ENCODE measurements at regions not wholly inside any gene's neighbourhood (a gene's known extent, or its start where the extent isn't known, plus 50 kb on each side); places are given as distances from the start of the nearest gene placed in this dataset.

GRCh38 chr4:41318839-41319530 is 62.3 kb downstream of the UCHL1 start:
- DNase-seq (ENCODE audit: low spot score), result no peak

- no peak for DNase-seq (ENCODE audit: low spot score)
Observed at GRCh38 chr4:41319553-41319952, 62.8 kb downstream of the UCHL1 start.

- DNase-seq (ENCODE audit: low spot score), result no peak
Observed at GRCh38 chr4:41320278-41320677, 63.5 kb downstream of the UCHL1 start.

- no peak for DNase-seq (ENCODE audit: low spot score)
Observed at GRCh38 chr4:41320786-41321185, 64.1 kb downstream of the UCHL1 start.

GRCh38 chr4:41321216-41321945 is 64.7 kb downstream of the UCHL1 start:
- no peak for DNase-seq (ENCODE audit: low spot score)

GRCh38 chr4:41322617-41323016 is 65.9 kb downstream of the UCHL1 start:
- no peak for DNase-seq (ENCODE audit: low spot score)

GRCh38 chr4:41323179-41323578 is 66.5 kb downstream of the UCHL1 start:
- DNase-seq (ENCODE audit: low spot score), result no peak

GRCh38 chr4:41323706-41324105 is 67.0 kb downstream of the UCHL1 start:
- no peak for DNase-seq (ENCODE audit: low spot score)

- no peak for DNase-seq (ENCODE audit: low spot score)
Observed at GRCh38 chr4:41324861-41325260, 68.1 kb downstream of the UCHL1 start.

GRCh38 chr4:41325901-41326300 is 69.2 kb downstream of the UCHL1 start:
- no peak for DNase-seq (ENCODE audit: low spot score)

- DNase-seq (ENCODE audit: low spot score), result no peak
Observed at GRCh38 chr4:41326776-41327175, 70.0 kb downstream of the UCHL1 start.

- no peak for DNase-seq (ENCODE audit: low spot score)
Observed at GRCh38 chr4:41327770-41328169, 71.0 kb downstream of the UCHL1 start.

- no peak for DNase-seq (ENCODE audit: low spot score)
Observed at GRCh38 chr4:41329361-41329760, 72.6 kb downstream of the UCHL1 start.

- no peak for DNase-seq (ENCODE audit: low spot score)
Observed at GRCh38 chr4:41331224-41331623, 74.5 kb downstream of the UCHL1 start.

GRCh38 chr4:41332510-41333054 is 75.9 kb downstream of the UCHL1 start:
- DNase-seq (ENCODE audit: low spot score), result no peak

GRCh38 chr4:41334182-41334581 is 77.5 kb downstream of the UCHL1 start:
- no peak for DNase-seq (ENCODE audit: low spot score)

GRCh38 chr4:41339812-41340809 is 83.4 kb downstream of the UCHL1 start:
- DNase-seq (ENCODE audit: low spot score), result peak; percentile 36

GRCh38 chr4:41346306-41347061 is 89.8 kb downstream of the UCHL1 start:
- no peak for DNase-seq (ENCODE audit: low spot score)

- DNase-seq (ENCODE audit: low spot score), result no peak
Observed at GRCh38 chr4:41349021-41349420, 92.3 kb downstream of the UCHL1 start.

GRCh38 chr4:41358647-41359421 is 102.1 kb downstream of the UCHL1 start:
- peak; percentile 14 for DNase-seq (ENCODE audit: low spot score)

- DNase-seq (ENCODE audit: low spot score), result no peak
Observed at GRCh38 chr4:41359422-41359775, 102.7 kb downstream of the UCHL1 start.
